OCI-LY1 (cell line): ENCODE measurements at regions not wholly inside any gene's neighbourhood (a gene's known extent, or its start where the extent isn't known, plus 50 kb on each side); places are given as distances from the start of the nearest gene placed in this dataset.

ENCODE experiments used
- CTCF ChIP-seq: fragments of 200-600 bp; sonication (generic), shearing (Covaris generic); IDR thresholded peaks from 2 replicates; pipeline ENCODE4 v1.5.1; 2017; ENCODE audit warnings: mild to moderate bottlenecking, antibody characterized with exemption, low read length, moderate library complexity, mixed read lengths
- EZH2 ChIP-seq: fragments of 200-600 bp; sonication (generic), shearing (Covaris generic); IDR thresholded peaks from 2 replicates; pipeline ENCODE4 v1.8.0; 2017; ENCODE audit warnings: borderline replicate concordance, mixed run types, mild to moderate bottlenecking, antibody characterized with exemption, low read length, moderate library complexity, mixed read lengths

GRCh38 chr13:33682020-33682564, 135.9 kb upstream of the RFC3 start:
- TF ChIP-seq EZH2 (no peak), CTCF (no peak)
